HEK293T (cell line): ENCODE measurements at regions not wholly inside any gene's neighbourhood (a gene's known extent, or its start where the extent isn't known, plus 50 kb on each side); places are given as distances from the start of the nearest gene placed in this dataset.
A peak's percentile ranks its signal among the peaks of the same experiment; 100 is the strongest.
"Not testable (repeated sequence)": the region's sequence is repeated elsewhere in the genome, so short reads cannot be mapped to it uniquely, and the experiment has no call there.

ENCODE experiments used
- CTCF ChIA-PET: fragments of 350-600 bp; formaldehyde crosslinking; extraction: SDS; loops from one replicate; lab custom pipeline; 2021; ENCODE audit warnings: antibody characterized with exemption, inconsistent platforms; lab: Yijun Ruan, JAX
- POLR2A ChIA-PET: fragments of 350-600 bp; formaldehyde crosslinking; extraction: SDS; loops from one replicate; lab custom pipeline; 2020; ENCODE audit warnings: antibody characterized with exemption, inconsistent platforms; lab: Yijun Ruan, JAX
- DNase-seq: peaks from one replicate; pipeline ENCODE4 v3.0.0; 2012; ENCODE audit warnings: mixed read lengths; ENCODE audit errors: extremely low spot score
- ARNT ChIP-seq: fragments of 450-650 bp; IDR thresholded peaks from 2 replicates; pipeline ENCODE4 v1.6.1; 2017; ENCODE audit warnings: mild to moderate bottlenecking
- BHLHE40 ChIP-seq: fragments of 450-650 bp; IDR thresholded peaks from 2 replicates; pipeline ENCODE4 v1.6.1; 2016; ENCODE audit warnings: mild to moderate bottlenecking, moderate library complexity, borderline replicate concordance
- CTBP1 ChIP-seq: fragments of 450-650 bp; IDR thresholded peaks from 2 replicates; pipeline ENCODE4 v1.6.1; 2016; ENCODE audit warnings: borderline replicate concordance
- ELF4 ChIP-seq: fragments of 450-650 bp; IDR thresholded peaks from 2 replicates; pipeline ENCODE4 v1.6.1; 2017; ENCODE audit warnings: antibody characterized with exemption
- FOXA1 ChIP-seq: fragments of 450-650 bp; IDR thresholded peaks from 2 replicates; pipeline ENCODE4 v1.6.1; 2016; ENCODE audit warnings: mild to moderate bottlenecking
- FOXK2 ChIP-seq: fragments of 450-650 bp; IDR thresholded peaks from 2 replicates; pipeline ENCODE4 v1.6.1; 2016; ENCODE audit warnings: mild to moderate bottlenecking
- FOXM1 ChIP-seq: fragments of 450-650 bp; IDR thresholded peaks from 2 replicates; pipeline ENCODE4 v1.6.1; 2017; ENCODE audit warnings: mild to moderate bottlenecking, borderline replicate concordance
- HDGF ChIP-seq: fragments of 450-650 bp; IDR thresholded peaks from 2 replicates; pipeline ENCODE4 v1.6.1; 2017; ENCODE audit warnings: antibody characterized with exemption, borderline replicate concordance
- L3MBTL2 ChIP-seq: fragments of 450-650 bp; conservative IDR thresholded peaks from 2 replicates; pipeline ENCODE4 v1.6.1; 2016; ENCODE audit warnings: mild to moderate bottlenecking
- LEF1 ChIP-seq: fragments of 450-650 bp; IDR thresholded peaks from 2 replicates; pipeline ENCODE4 v1.6.1; 2017; ENCODE audit warnings: mild to moderate bottlenecking, borderline replicate concordance
- NFRKB ChIP-seq: fragments of 450-650 bp; IDR thresholded peaks from 2 replicates; pipeline ENCODE4 v1.6.1; 2016; ENCODE audit warnings: mild to moderate bottlenecking, moderate library complexity
- SP1 ChIP-seq: fragments of 450-650 bp; IDR thresholded peaks from 2 replicates; pipeline ENCODE4 v1.6.1; 2017
- SUZ12 ChIP-seq: fragments of 450-650 bp; IDR thresholded peaks from 2 replicates; pipeline ENCODE4 v1.6.1; 2016; ENCODE audit warnings: mild to moderate bottlenecking
- TARDBP ChIP-seq: fragments of 450-650 bp; IDR thresholded peaks from 2 replicates; pipeline ENCODE4 v1.6.1; 2016
- ZNF384 ChIP-seq: fragments of 450-650 bp; IDR thresholded peaks from 2 replicates; pipeline ENCODE4 v1.6.1; 2016
- TF ChIP-seq, protein P1 (sequence below): fragments of 450-650 bp; IDR thresholded peaks from 2 replicates; pipeline ENCODE4 v1.6.1; 2016

DNA sequence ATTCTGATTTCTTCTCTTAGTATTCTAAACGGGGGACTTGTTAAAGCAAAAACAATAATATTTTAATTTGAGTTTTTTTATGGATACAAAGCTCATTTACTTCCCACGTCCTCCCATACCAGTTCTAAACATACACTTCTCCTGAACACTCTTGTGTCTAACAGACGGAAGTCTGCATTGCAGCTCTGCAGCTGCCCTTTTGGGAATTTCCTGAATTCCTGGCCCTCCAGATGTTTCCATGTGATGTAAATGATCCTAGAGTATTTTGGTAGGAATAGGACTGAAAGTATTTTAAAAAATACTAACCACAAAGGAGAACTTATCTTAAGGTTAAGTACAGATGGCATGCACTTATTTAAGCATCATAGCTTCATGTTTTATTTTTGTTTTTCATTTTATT lies 886.7 kb downstream of the TBC1D32 start:
- no peak for TF ChIP-seq NFRKB
- POLR2A ChIA-PET = no interaction called here
- CTCF ChIA-PET = no interaction called here
- DNase-seq = no peak

DNA sequence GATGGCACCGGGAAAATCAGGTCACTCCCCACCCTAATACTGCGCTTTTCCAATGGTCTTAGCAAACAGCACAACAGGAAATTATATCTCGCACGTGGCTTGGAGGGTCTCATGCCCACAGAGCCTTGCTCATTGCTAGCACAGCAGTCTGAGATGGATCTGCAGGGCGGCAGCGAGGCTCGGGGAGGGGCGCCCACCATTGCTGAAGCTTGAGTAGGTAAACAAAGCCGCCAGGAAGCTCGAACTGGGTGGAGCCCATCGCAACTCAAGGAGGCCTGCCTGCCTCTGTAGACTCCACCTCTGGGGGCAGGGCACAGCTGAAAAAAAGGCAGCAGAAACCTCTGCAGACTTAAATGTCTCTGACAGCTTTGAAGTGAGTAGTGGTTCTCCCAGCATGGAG lies 901.4 kb downstream of the TBC1D32 start:
- CTCF ChIA-PET = interaction anchor here (0.7 kb wide), 1 partner anchor 21 kb away, joined by 3 read pairs; no protein-coding TSS in a partner anchor
- DNase-seq, POLR2A ChIA-PET: not testable (repeated sequence)

DNA sequence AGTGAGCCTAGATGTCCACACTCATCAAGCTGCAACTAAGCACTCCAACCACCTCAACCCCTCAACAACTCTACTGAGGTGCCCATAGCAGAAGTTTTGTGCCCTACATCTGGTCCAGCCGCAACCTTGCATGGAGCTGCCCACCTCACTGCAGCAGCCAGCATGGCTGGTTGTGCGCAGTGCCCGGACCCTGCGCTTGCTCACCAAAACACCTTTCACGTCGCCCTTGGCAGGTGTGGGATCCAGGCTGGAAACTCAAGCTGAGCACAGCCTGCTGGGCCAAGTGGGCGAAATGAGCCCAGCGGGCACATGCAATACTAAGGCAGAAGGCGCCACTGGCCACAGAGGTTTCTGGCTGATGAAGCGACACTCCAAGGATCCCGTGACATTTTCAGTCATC lies 902.4 kb downstream of the TBC1D32 start:
- no peak for DNase-seq
- ChIA-PET POLR2A (no interaction called here), CTCF (no interaction called here)
- no peak for TF ChIP-seq ZNF384
- no peak for TF ChIP-seq FOXA1
- no peak for TF ChIP-seq BHLHE40
- TF ChIP-seq FOXK2 = no peak
- TF ChIP-seq SUZ12 = no peak
- no peak for TF ChIP-seq NFRKB
- no peak for TF ChIP-seq HDGF
- no peak for TF ChIP-seq CTBP1
- no peak for TF ChIP-seq FOXM1
- no peak for TF ChIP-seq L3MBTL2
- TF ChIP-seq ARNT = no peak
- no peak for TF ChIP-seq TARDBP
- TF ChIP-seq, protein P1, sequence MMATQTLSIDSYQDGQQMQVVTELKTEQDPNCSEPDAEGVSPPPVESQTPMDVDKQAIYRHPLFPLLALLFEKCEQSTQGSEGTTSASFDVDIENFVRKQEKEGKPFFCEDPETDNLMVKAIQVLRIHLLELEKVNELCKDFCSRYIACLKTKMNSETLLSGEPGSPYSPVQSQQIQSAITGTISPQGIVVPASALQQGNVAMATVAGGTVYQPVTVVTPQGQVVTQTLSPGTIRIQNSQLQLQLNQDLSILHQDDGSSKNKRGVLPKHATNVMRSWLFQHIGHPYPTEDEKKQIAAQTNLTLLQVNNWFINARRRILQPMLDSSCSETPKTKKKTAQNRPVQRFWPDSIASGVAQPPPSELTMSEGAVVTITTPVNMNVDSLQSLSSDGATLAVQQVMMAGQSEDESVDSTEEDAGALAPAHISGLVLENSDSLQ = no peak
- no peak for TF ChIP-seq SP1
- TF ChIP-seq LEF1 = no peak
- TF ChIP-seq ELF4 = no peak

DNA sequence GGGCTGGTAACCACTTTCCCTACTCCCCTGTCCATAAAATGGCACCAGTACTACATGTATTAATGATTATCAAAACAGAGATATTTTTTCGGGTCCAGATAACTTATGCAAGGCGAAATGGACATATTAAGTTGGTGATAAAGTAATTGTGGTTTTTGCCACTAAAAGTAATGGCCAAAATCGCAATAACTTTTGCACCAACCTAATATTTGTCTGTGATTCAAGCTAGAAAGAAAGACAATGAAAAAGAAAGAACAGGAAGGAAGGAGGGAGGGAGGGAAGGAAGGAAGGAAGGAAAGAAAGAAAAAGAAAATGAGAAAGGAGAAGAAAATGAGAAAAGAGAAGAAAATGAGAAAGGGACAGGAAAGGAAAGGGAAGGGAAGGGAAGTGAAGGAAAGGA lies 922.9 kb downstream of the TBC1D32 start:
- ChIA-PET POLR2A (no interaction called here), CTCF (no interaction called here)
- no peak for TF ChIP-seq FOXM1
- peak; percentile 53; the same call in 1 of the 2 replicates for TF ChIP-seq ELF4
- DNase-seq = no peak

DNA sequence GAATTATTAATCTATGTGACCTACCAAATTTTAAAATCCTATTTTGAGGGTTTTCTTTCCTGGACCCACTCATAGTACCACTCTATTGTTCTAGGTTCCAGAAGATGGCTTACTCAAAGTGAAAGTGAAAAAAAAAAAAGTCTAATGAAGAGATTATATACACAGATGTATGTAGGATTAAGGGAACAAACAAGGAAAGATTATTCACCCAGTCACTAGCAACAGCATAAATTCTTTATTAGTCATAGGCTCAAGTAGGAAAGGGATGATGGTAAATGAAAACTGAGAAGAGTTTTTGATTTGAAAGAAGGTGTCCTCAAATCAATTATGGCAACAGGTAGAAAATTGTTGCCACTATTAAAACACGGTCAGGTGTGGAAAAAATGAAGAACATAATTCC lies 923.7 kb downstream of the TBC1D32 start:
- TF ChIP-seq ZNF384 (no peak), SUZ12 (no peak)
- DNase-seq = no peak
- POLR2A ChIA-PET = no interaction called here
- CTCF ChIA-PET = no interaction called here

DNA sequence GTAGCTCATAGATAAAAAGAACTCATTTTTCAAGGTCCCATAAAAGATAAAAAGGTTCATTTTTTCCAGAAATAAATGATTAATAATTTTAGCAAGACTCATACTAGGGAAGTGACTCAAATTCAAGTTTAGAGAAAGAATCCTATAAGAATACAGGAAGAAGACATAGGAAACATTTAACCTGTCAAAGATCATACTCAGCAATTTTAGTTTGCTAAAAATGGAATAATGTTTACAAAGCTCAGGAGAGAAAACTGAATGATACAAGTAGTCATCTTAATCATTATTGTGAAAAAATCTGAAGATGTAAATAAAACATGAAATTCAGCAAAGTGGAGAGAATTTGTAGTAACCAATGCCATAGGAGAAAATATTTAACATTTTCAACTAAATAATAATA lies 926.6 kb downstream of the TBC1D32 start:
- ChIA-PET POLR2A (no interaction called here), CTCF (no interaction called here)
- TF ChIP-seq FOXM1 (no peak), TARDBP (no peak), FOXA1 (no peak), LEF1 (no peak)
- no peak for DNase-seq

DNA sequence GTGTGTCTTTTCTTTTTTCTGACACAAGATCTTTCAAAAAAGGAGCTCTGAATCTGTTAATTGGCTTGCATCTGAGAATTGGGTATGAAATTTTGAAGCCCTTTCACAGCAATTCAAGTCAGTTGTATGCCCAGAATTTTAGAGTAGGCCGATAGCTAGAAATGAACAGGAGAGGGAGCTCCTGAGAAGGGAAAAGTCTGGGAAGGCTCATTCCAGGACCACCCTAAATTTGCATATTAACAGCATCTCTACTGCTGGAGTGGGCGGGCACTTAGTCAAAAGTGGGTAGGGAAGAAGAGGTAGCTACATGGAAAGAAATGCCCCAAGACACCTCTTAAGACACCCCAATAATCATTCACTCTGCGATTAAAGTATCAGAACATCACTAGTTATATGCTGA lies 928.3 kb downstream of the TBC1D32 start:
- TF ChIP-seq TARDBP (no peak), FOXM1 (no peak), SUZ12 (no peak)
- ChIA-PET POLR2A (no interaction called here), CTCF (no interaction called here)
- peak; percentile 22 for DNase-seq

DNA sequence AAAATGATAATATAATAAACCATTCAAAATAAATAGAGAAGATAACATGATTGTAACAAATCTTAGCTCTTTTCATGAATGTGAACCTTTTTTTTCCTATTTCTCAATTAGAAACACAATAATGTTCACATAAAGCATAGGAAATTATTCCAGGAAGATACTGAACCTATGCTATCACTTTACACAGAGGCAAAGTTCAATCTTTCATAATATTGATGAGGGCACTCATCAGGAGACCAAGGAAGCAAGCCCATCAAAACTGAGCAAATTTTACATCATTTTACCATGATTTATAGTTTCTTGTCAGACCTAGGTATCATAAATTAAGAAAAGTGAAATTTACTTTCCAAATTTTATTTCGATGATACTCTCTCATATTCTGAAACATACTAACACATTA lies 938.5 kb downstream of the TBC1D32 start:
- ChIA-PET CTCF (no interaction called here), POLR2A (no interaction called here)
- TF ChIP-seq FOXM1 (no peak), LEF1 (no peak), CTBP1 (no peak), BHLHE40 (no peak), SP1 (no peak), NFRKB (no peak), ARNT (no peak)
- TF ChIP-seq, protein P1 = no peak
- DNase-seq = no peak

DNA sequence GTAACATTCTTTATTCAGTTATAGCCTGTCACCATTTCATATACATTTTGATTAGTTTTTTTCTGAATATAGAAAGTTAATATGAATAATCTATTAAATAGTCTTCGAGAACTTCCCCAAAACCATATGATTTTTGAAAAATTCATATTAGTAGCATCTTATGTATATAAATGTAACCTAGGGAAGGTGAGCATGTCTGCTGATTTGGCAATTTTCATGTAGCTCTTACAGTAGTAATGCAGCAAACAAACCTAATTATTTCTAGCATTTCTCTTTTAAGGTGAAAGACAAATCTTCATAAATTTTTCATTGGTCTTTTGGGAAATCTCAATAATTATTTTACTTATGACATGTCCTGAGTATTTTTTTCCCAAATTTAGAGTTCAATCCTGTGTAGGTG lies 939.0 kb downstream of the TBC1D32 start:
- DNase-seq = no peak
- ChIA-PET CTCF (no interaction called here), POLR2A (no interaction called here)
- TF ChIP-seq SP1 = no peak
- TF ChIP-seq CTBP1 = no peak
- no peak for TF ChIP-seq NFRKB
- no peak for TF ChIP-seq FOXM1
- no peak for TF ChIP-seq HDGF
- TF ChIP-seq, protein P1 = no peak
- TF ChIP-seq BHLHE40 = no peak
- no peak for TF ChIP-seq ZNF384
- TF ChIP-seq ARNT = no peak
- no peak for TF ChIP-seq ELF4
- no peak for TF ChIP-seq SUZ12
- TF ChIP-seq TARDBP = no peak
- no peak for TF ChIP-seq L3MBTL2
- no peak for TF ChIP-seq FOXK2
- TF ChIP-seq LEF1 = no peak
- TF ChIP-seq FOXA1 = no peak
